GM18867 (cell line): ENCODE measurements at regions not wholly inside any gene's neighbourhood (a gene's known extent, or its start where the extent isn't known, plus 50 kb on each side); places are given as distances from the start of the nearest gene placed in this dataset.

Experiments used
- ATAC-seq: cut with Tn5 transposase; IDR thresholded peaks from one replicate; pipeline ENCODE4 v1.9.1; 2021; ENCODE audit warnings: mild to moderate bottlenecking, moderate library complexity; ENCODE audit not compliant: unreplicated experiment

GRCh38 chr12:24608108-24608507 is 340.8 kb downstream of the BCAT1 start:
- no peak for ATAC-seq

DNA sequence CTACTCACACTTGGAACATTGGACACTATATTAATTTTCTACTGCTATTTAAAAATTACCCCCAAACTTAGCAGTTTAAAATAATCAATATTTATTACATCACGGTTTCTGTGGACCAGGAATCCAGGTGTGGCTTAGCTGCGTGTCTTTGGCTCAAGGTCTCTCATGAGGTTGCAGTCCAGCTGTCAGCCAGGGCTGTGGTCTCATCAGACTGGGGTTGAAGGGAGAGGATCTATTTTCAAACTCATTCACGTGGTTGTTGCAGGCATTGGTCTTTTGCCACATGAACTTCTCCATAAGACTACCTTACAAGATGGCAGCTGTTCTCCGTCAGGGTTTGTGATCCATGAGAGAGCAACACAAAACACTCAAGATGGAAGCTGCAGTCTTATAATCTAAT is 343.0 kb downstream of the BCAT1 start:
- no peak for ATAC-seq

- ATAC-seq = no peak
Measured at GRCh38 chr12:24605466-24605865, 343.4 kb downstream of the BCAT1 start.

DNA sequence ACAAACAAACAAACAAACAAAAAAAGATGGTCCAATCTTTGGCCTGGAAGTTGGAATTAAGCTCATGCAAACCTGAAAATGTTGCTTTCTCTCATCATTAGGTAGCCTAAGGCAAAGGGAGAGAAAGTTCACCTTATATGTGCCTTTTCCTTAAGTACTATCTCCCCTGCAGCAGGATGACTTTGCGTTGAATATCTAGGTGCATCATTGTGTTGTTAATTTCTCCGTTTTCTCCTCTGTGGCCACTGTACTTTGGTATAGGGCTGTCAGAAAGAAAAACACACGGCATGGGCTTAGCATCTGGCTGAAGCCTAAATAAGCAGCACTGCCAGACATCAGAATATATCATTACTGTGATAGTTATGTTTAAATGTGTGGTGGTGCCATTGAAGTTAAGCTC is 345.5 kb downstream of the BCAT1 start:
- no peak for ATAC-seq

GRCh38 chr12:24600996-24601395 is 347.9 kb downstream of the BCAT1 start:
- no peak for ATAC-seq

DNA sequence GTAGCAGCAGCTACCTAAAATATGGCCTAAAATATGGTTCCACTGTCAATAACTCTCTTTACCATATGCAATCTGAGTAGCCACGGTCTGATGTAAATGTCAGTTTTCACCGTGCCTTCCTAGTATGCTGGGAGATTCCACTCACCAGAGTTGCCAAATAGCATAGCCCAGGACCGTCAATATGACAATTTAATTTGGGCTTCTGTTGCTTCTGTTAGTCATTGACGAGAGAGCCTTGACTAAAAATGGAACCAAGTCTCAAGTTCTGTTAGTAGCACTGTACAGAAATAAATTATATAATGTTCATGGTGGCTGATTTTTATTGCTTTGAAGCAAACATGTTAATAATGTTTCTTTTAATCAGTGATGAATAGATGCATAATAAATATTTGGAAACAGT is 348.4 kb downstream of the BCAT1 start:
- no peak for ATAC-seq

- no peak for ATAC-seq
Measured at GRCh38 chr12:24599736-24600135, 349.2 kb downstream of the BCAT1 start.

GRCh38 chr12:24597580-24597979 is 351.3 kb downstream of the BCAT1 start:
- no peak for ATAC-seq

GRCh38 chr12:24596768-24597388 is 352.0 kb downstream of the BCAT1 start:
- ATAC-seq = peak; percentile 43

DNA sequence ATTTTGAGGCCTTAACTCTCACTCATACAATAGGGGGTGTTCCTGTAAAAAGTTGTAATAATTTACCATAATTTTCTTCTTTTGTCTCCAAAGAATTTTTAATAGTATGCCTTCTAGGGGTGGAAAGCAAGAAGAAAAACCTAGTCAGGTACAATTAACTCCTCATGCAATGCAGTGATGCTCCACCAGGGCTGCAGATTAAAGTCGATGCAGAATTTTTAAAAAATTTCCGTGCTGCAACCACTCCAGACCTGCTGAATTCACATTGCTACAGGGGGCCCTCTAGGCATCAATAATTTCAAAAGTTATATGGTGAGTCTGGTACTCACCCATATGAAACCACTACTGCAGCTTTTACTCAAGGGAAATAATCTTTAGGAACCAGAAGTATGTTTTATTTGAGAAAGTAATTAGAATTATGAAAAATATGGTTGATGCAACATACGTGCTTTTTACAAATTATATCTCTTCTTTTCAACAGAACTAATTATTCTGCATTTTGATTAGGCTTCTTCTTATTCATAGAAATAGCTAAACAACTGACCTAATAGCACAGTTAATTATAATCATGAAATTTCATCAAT is 353.2 kb downstream of the BCAT1 start:
- ATAC-seq = no peak

DNA sequence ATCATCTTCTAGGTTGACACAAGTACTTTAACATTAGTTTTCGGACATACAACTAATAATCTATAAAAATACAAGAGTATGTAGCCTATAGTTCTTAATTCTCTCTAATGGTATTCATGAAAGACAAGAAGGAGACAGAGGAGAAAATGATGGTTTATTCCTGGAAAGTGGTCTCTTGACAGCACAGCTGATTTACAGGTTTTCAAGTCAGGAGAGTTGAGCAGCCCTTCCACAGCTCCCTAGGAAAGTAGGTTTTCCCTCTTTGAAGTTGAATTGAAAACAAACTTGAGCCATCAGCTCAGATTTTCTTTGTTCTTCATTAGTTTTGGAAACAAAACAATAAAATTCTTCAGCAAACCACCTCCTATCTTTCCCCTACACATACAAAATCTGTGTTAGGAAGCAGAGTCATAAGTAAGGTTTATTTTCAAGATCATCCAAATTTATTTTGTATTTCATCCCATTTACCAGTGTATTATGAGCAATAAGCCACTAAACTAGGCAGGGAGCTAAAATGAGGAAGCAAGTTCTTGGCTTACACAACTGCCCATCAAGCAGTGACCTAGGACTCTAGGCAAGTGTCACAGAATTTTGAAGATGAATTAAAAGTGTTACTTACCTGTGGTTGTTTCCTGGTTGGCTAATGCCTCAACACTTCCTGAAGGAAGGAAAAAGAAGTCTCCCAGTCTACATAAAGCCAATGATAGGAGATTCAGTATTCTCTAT is 357.0 kb downstream of the BCAT1 start:
- ATAC-seq = no peak

DNA sequence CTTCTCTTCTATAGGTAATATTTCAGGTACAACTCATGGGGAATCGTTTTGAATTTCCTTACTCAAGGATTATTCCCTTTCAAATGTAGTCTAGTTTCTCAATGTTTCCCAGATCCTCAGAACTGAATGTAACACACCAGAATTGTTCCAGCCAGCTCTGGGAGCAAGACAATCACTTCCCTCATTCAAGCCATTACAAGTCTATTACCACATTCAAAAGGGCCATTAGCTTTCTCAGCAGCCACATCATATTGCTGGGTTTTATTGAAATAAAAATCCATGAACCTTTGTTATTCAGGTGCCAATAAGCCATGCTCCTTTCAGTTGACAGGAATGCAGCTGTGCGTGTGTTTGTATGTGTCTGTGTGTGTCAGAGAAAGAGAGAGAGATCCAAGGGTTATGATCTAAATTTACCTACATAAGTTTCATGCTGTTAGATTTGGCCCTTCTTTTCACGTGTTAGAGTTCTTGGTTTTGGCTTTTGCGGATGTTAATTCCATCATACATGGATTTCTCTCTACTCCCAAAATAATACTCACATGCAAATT is 357.7 kb downstream of the BCAT1 start:
- ATAC-seq = no peak

DNA sequence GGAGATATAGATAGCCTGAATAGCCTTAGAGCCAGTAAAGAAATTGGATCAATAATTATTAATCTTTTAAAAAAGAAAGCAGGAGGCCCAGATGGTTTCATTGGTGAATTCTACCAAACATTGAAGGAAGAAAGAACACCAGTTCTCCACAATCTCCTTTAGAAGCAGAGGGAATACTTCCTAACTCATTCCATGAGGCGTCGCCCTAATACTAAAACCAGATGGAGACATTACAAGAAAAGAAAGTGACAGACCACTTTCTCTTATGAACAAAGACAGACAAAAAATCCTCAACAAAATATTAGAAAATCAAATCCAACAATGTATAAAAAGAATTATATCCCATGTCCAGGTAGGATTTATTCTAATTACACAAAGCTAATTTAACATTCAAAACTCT is 362.6 kb downstream of the BCAT1 start:
- ATAC-seq = no peak

- no peak for ATAC-seq
Measured at GRCh38 chr12:24584032-24584675, 364.7 kb downstream of the BCAT1 start.

DNA sequence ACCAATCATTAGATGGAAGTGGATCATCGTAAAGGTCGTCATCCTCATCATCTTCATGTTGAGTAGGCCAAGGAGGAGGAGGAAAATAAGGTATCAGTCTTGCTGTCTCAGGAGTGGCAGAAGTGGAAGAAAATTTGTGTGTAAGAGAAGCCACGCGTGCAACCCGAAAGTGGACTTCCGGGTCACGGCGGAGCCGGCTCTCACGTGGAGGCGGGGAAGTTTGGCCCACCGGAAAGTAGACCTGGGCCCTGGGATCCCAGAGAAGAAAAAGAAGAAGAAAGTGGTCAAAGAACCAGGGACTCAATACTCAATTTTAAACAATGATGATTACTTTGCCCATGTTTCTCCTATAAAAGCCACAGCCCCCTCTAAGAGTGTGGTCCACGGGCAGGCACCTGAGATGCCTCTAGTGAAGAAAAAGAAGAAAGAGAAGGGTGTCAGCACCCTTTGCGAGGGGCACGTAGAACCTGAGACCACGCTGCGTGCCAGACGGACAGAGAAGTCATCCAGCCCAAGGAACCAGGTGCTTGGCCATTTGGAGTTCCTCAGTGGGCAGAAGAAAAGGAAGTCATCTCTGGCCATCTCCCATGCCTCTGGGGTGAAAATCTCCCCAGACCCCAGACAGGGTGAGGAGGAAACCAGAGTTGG is 365.8 kb downstream of the BCAT1 start:
- ATAC-seq = no peak

- no peak for ATAC-seq
Measured at GRCh38 chr12:24574538-24574937, 374.4 kb downstream of the BCAT1 start.

DNA sequence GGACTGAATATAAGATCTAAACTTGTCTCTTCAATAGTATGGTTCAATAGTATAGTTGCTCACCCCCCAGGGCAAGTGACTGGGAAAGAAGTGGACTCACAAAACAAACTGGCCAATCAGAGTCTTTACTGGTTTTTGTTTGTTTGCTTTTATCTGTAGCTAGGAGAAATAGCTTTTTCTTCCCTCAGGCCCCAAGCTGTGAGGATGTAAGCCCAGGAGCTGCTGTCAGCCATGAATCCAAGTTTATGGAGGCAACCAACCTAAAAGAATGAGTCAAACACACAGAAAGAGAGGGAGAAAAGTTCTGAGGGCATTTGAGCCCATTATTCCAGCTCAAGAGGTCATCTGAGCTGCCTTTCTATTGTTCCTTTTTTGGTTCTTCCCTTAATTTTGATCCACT is 375.3 kb downstream of the BCAT1 start:
- no peak for ATAC-seq

DNA sequence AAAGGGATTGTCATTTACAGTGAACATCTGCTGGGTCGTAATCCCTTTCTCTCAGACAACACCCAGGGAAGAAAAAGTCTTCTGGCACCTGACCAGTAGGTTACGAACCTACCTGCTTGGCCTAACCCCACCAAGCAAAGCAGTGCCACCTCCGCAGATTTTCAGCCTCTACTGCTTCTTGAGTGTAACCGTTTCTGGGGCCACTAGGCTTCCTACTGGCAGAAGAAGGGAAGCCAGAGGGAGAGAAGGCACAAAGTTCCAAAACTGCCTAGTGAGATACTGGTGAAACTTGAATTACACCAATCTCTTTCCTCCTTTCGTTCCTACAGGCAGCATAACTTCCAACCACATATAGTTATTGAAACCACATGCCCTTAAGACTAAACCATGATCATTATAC is 383.6 kb downstream of the BCAT1 start:
- ATAC-seq = no peak

- ATAC-seq = no peak
Measured at GRCh38 chr12:24562771-24563431, 386.0 kb downstream of the BCAT1 start.

GRCh38 chr12:24561882-24562770 is 386.8 kb downstream of the BCAT1 start:
- ATAC-seq = no peak
